Vagina (tissue), 2 donors: ENCODE measurements at regions not wholly inside any gene's neighbourhood (a gene's known extent, or its start where the extent isn't known, plus 50 kb on each side); places are given as distances from the start of the nearest gene placed in this dataset.

Experiments
- POLR2A ChIP-seq, 2 donors: fragments of 450-650 bp; IDR thresholded peaks; one replicate each; pipeline ENCODE4 v1.6.1; 2017; ENCODE audit warnings: antibody characterized with exemption in 2 of 2, mild to moderate bottlenecking in 2 of 2, moderate library complexity in 2 of 2
- POLR2AphosphoS5 ChIP-seq, 2 donors: sonication (generic); formaldehyde crosslinking; IDR thresholded peaks; one replicate each; pipeline ENCODE4 v1.9.0; 2017; ENCODE audit warnings: antibody characterized with exemption in 2 of 2, mild to moderate bottlenecking in 2 of 2, low read depth in 1 of 2; ENCODE audit not compliant: insufficient read depth in 1 of 2
- TF ChIP-seq, protein P1 (sequence below), 3 experiments: fragments of 450-650 bp in 2 of 3; fragments of 200-600 bp in 1 of 3; sonication (generic) in 1 of 3; IDR thresholded peaks; one replicate each; pipeline ENCODE4 v1.5.1; 2017 to 2019; ENCODE audit warnings: antibody characterized with exemption in 3 of 3, mild to moderate bottlenecking in 2 of 3, moderate library complexity in 2 of 3

DNA sequence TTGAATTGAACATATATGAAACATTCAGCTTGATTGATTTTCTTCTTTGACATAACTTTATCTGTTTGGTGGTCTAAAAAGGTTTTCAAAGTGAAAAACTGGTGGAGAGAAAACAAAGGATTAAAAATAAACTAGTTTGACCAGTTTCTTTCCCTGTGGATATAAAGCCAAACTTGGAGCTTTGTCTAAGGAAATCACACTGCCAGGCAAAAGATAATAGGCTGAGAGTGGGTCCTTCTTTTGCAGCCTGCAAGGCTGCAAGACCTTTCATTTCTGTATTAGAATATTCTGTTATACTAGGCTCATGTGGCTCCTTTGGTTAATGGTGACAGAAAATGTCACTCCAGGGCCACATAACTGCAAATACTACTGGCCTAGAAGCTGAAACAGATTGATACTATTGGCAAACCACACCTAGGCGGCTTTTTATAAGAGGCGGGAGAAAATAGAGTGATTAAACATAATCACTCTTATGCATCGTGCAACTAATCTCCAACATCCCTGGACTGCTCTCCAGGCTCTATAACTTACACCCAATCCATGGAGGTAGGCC is 129.1 kb upstream of the ZNF462 start:
- TF ChIP-seq POLR2A (IDR thresholded peaks at IDR 0.05) = no peak
- TF ChIP-seq, protein P1, sequence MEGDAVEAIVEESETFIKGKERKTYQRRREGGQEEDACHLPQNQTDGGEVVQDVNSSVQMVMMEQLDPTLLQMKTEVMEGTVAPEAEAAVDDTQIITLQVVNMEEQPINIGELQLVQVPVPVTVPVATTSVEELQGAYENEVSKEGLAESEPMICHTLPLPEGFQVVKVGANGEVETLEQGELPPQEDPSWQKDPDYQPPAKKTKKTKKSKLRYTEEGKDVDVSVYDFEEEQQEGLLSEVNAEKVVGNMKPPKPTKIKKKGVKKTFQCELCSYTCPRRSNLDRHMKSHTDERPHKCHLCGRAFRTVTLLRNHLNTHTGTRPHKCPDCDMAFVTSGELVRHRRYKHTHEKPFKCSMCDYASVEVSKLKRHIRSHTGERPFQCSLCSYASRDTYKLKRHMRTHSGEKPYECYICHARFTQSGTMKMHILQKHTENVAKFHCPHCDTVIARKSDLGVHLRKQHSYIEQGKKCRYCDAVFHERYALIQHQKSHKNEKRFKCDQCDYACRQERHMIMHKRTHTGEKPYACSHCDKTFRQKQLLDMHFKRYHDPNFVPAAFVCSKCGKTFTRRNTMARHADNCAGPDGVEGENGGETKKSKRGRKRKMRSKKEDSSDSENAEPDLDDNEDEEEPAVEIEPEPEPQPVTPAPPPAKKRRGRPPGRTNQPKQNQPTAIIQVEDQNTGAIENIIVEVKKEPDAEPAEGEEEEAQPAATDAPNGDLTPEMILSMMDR (IDR thresholded peaks at IDR 0.05) = no peak
- TF ChIP-seq POLR2AphosphoS5 (IDR thresholded peaks at IDR 0.05; ENCODE audit: insufficient read depth in 1 of 2, low read depth in 1 of 2) = no peak
